ENCODE measurements at regions not wholly inside any gene's neighbourhood (a gene's known extent, or its start where the extent isn't known, plus 50 kb on each side); places are given as distances from the start of the nearest gene placed in this dataset.
"Not testable (repeated sequence)": the region's sequence is repeated elsewhere in the genome, so short reads cannot be mapped to it uniquely, and the experiment has no call there.

DNA sequence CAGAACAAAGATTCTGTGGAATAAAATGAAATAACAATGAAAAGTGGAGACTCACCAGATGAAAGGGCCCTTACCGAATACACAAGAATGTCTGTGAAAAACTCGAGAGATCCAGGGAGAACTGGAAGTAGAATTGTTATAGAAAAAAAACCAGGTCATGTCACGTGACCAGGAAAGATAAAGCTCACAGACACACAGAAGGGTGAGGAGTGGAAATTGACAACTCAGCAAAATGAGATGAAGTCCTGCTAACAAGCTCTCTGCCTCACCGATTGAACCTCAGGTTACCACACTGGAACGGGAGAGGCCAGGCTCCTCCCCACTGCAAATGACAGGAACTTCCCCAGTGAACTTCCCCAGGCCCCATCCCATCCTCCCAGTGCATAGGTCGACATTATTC is 1618.0 kb upstream of the PCDH10 start:
- TF ChIP-seq POLR2A (IDR thresholded peaks at IDR 0.05; ENCODE audit: low read depth, low read length): no peak
- FAIRE-seq (no peak), DNase-seq (ENCODE audit: insufficient read length, low spot score) (no peak)

DNA sequence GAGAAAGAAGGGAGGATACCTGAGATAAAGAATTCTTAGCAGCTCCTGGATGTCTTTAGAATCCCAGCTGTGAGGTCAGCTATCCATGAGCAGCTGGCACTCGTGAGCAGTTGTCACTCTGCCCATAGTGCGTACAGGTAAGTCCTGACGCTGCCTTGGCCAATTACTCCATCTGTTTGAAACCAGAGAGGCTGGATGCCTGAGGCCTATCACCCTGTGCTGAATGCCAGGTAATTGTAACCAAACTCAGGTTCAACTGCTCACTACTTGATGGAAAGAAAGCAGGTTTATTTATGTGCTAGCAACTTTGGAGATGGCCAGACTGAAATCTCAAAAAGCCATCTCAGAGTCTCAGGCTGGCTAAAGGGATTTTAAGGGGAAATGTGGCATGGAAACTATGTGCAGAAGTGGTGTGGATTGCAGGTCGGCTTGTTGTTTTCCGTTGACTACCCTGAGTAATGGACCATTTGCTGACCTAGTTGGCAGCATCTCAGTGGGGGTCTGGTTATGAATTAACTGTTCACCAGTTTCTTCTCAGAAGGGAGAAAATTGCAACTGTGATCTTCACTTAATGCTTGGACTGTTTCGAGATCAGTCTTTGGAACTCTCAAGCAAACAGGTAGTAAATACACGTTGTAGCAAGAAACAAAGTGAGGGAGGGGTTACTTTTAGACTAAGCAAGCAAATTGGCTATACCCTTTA is 1614.0 kb upstream of the PCDH10 start:
- no peak for FAIRE-seq
- no peak for DNase-seq (ENCODE audit: insufficient read length, low spot score)
- TF ChIP-seq POLR2A (IDR thresholded peaks at IDR 0.05; ENCODE audit: low read depth, low read length): no peak

DNA sequence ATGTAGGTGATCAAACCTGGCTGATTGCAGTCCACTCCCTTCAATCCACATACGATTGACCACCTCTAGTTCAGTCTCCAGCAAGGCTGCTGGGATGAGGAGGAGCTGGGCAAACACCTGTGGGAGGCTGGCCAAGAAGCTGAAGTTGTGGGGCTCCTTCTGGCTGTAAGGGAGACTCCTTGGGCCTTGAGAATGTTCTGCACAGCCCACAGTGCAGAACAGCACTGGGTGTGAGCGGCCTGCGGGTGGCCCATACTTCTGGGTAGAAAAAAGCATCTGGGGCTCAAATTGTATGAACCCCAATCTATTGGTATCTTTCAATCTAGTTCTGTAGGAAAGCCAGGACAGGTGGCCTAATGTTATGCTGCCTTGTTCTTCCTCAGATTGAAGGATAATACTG is 1608.8 kb upstream of the PCDH10 start:
- no peak for DNase-seq (ENCODE audit: insufficient read length, low spot score)
- TF ChIP-seq POLR2A (IDR thresholded peaks at IDR 0.05; ENCODE audit: low read depth, low read length): no peak

DNA sequence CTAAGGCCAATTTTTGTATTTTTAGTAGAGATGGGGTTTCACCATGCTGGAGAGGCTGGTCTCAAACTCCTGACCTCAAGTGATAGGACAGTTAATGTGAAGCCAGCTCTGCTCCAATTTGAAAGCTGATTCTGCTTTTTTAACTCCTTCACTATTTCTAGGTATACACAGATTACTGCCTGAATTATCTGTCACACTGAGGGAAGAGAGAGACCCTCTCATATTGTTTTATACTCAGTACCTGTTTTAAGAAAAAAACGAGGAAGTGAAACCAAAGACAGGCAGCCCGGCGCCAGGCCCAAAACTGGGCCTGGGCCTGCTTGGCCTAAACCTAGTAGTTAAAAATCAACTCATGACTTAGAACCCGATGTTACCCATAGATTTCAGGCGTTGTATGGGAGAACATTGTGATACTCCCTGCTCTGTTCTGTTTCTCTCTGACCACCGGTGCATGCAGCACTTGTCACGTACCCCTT is 1601.5 kb upstream of the PCDH10 start:
- no peak for TF ChIP-seq POLR2A (IDR thresholded peaks at IDR 0.05; ENCODE audit: low read depth, low read length)
- DNase-seq (ENCODE audit: insufficient read length, low spot score) (no peak), FAIRE-seq (no peak)

More for the DNA sequence above, 1608.8 kb upstream of the PCDH10 start:
- no peak for FAIRE-seq

DNA sequence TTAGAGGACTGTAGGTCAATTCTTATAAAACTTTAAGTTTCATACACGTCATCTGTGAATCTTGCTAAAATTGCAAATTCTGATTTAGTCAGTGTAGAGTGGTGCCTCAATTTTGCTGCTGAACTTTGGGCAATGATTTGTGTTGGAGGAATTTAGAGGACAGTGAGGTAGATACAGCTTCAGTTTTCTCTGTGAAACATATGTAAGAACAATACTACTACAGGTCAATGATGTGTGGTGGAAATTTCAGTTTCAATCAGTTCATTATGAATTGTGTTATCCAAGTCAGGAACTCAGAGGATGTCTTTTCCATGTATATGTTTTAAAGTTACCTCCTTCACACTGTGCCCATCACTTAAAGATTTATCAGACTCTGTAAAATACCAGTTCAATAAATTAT is 1597.8 kb upstream of the PCDH10 start:
- no peak for TF ChIP-seq POLR2A (IDR thresholded peaks at IDR 0.05; ENCODE audit: low read depth, low read length)
- FAIRE-seq (no peak), DNase-seq (ENCODE audit: insufficient read length, low spot score) (no peak)

DNA sequence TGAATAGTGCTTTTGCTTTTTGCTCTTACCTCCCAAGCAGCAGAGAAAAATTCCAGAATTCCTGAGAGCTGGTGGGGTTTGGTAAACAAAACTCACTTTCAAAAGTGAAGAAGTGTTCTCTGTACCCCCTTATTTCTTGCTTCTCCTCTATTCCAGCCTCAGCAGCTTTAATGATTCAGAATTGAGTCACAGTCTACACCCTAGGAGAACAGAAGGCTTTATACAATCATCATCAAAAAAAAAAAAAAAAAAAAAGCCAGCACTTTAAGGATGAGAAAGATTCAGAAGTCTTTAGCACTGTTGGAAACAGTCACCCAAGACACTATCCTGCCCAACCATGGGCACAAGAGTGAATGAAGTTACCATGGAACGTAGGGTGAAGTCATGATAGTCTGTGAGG is 1583.1 kb upstream of the PCDH10 start:
- TF ChIP-seq POLR2A (IDR thresholded peaks at IDR 0.05; ENCODE audit: low read depth, low read length): no peak
- FAIRE-seq (no peak), DNase-seq (ENCODE audit: insufficient read length, low spot score) (no peak)

DNA sequence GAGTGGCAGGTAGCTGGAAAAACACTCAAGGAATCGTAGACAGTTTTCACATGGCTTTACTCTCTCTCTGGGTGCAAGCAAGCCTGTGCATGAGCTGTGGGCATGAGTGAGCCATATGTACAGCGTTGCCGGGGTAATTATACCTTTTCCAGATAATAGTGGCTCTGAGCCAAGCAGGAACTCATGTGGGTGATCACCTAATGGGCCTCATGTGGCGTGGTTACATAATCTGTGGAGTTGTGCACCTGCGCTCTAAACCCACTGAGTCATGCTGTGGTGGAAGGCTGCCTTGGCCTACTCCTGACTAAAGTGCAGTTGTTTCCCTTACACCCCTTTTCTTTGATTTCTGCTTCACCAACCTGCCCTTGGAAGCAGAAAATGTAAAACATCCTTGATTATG is 1564.5 kb upstream of the PCDH10 start:
- FAIRE-seq: no peak
- no peak for TF ChIP-seq POLR2A (IDR thresholded peaks at IDR 0.05; ENCODE audit: low read depth, low read length)
- DNase-seq (ENCODE audit: insufficient read length, low spot score): no peak

DNA sequence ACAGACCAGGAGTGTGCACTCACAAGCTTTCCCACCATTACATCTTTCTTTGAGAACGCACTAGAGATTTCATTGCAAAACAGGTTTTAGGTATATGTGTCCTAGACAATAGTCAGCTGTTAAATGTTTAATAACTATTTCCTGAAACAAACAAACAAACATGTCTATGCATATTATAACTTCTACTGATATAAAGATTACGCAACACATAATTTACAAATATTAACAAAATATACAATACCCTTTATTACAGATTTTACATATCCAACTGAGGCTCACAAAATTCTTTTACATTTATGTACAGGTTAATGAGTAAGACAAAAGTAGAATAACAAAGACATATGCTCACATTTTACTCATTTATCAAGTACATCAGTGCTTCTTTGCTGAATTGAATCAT is 1554.0 kb upstream of the PCDH10 start:
- no peak for TF ChIP-seq POLR2A (IDR thresholded peaks at IDR 0.05; ENCODE audit: low read depth, low read length)
- FAIRE-seq: no peak
- DNase-seq (ENCODE audit: insufficient read length, low spot score): no peak

DNA sequence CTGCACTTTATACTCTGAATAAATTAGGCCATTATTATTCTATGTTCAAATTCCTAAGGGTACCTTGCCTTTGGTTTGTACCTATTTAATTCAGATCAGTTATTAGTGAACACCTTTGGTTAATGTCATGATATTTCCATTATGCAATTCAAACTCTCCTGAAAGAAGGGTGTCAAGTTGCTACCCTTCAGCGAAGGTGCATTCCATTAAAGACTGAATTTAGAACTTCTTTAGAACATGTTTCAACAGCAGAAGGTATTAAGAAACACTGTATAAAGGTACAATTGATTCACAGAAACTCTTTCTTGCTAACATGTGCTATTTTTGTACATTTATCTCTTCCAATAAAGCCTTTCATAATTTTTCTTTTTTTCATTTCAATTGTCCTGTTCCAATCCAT is 1545.4 kb upstream of the PCDH10 start:
- TF ChIP-seq POLR2A (IDR thresholded peaks at IDR 0.05; ENCODE audit: low read depth, low read length): no peak
- DNase-seq (ENCODE audit: insufficient read length, low spot score) (no peak), FAIRE-seq (no peak)

DNA sequence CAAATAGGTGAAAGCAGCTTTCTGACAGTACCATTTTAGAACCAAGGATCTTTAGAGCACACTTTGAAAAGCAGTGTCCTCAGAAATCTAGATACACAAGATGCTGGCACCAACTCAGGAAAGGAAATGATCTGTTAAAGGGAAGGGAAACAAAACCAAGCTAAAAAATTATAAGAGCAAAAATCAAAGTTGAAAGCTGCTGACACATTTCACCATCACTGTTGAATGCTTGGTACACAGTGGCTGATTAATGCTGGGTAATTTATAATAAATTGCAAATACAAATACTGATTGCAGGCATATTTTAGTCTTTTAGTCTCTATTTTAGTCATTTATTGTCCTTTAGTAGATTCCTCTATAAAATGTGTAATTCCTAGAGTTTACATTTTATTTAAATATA is 1540.1 kb upstream of the PCDH10 start:
- DNase-seq (ENCODE audit: insufficient read length, low spot score) (no peak), FAIRE-seq (no peak)

DNA sequence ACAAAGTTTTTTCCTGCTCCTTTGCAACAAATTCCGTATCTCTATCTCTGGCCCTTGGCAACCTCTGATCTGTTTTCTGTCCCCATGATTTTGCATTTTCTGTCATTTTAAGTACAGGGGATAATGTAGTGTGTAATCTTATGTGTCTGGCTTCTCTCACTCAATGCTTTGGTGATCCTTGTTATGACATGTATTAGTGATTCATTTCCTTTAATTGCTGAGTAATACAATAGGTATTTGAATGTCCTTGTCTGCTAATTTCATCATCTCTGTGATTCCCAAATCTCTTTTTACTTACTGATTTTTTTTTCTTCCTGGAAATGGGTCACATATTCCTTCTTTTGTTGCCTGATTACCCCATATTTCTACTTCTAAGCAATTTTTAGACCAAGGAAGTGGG is 1538.6 kb upstream of the PCDH10 start:
- not testable (repeated sequence) for DNase-seq (ENCODE audit: insufficient read length, low spot score); FAIRE-seq

More for the DNA sequence above, 1540.1 kb upstream of the PCDH10 start:
- no peak for TF ChIP-seq POLR2A (IDR thresholded peaks at IDR 0.05; ENCODE audit: low read depth, low read length)

DNA sequence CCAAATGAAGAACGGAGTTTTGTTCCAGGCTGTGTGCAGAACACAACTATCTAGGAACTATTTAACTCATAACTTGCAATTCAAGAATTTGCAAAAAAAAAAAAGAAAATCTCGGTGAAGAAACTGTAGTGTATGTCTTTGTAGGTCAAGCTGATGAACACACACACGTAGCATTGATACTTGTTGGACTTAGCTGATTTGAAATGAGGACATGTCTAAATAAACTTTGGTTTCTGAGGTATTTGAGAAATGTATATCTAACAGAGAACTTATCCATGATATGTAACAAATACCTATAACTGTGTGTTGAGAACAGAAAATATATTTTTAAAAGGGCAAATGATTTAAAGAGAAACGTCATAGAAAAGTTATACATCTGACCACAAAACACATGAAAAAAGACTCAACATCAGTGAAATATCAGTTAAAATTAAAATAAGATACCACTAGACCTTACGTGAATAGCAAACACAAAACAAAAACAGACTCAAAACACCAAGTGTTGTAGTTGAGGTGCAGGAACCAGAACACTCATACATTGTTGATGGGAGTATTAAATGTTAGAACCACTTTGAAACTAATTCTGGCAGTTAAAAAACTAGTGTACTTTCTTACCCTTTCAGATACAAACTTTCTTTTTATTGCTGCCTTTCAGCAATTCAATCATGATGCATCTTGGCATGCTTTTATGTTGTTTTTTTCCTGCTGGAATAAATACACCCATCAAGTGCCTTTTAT is 1535.8 kb upstream of the PCDH10 start:
- FAIRE-seq (no peak), DNase-seq (ENCODE audit: insufficient read length, low spot score) (no peak)
- TF ChIP-seq POLR2A (IDR thresholded peaks at IDR 0.05; ENCODE audit: low read depth, low read length): no peak

DNA sequence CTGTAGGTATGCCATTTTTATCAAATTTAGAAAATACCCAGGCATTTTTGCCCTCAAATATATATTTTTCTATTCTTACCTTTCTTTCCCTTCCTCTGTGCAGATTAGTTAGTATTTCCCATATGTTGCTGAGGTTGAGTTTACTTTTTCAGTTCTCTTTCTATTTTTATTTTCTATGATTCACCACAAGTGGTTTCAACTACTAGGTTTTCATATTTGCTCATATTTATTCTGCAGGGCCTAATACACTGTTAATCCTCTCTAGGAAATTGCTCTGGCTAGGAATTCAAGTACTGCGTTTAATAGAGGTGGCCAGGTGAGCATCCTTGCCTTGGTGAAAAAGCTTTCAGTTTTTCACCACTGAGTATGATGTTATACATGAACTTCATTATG is 1535.3 kb upstream of the PCDH10 start:
- no peak for TF ChIP-seq POLR2A (IDR thresholded peaks at IDR 0.05; ENCODE audit: low read depth, low read length)
- no peak for FAIRE-seq
- no peak for DNase-seq (ENCODE audit: insufficient read length, low spot score)

DNA sequence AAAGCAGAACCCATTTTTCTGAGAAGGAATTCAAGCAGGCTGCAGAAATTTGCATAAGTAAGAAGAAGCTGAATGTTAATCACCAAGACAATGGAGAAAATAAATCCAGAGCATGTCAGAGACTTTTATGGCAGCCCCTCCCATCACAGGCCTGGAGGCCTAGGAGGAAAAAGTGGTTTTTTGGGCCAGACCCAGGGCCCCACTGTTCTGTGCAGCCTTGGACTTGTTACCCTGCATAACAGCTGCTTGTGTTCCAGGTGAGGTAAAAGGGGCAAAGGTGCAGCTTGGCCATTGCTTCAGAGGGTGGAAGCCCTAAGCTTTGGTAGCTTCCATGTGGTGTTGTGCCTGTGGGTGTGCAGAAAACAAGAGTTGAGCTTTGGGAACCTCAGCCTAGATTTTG is 1516.2 kb upstream of the PCDH10 start:
- FAIRE-seq (no peak), DNase-seq (ENCODE audit: insufficient read length, low spot score) (no peak)
- no peak for TF ChIP-seq POLR2A (IDR thresholded peaks at IDR 0.05; ENCODE audit: low read depth, low read length)

DNA sequence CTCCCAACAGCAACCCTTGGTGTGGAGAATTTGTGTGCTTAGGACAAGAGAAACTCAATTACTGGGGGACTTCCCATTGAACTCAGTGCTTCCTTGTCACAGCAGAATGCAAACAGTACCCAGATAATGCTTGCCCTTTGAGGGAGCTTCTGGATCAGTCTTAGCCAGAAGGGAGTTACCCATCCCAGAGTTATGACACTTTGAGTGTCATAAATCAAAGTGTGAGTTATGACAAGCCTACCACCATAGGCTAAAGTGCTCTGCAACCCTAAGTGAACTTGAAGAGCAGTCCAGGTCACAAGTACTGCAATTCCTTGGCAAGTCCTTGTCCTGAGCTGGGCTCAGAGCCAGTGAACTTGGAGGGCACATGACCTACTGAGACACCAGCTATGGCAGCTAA is 1513.9 kb upstream of the PCDH10 start:
- FAIRE-seq: no peak
- no peak for TF ChIP-seq POLR2A (IDR thresholded peaks at IDR 0.05; ENCODE audit: low read depth, low read length)
- no peak for DNase-seq (ENCODE audit: insufficient read length, low spot score)
